CD8-positive, alpha-beta memory T cell (primary cell): ENCODE measurements at regions not wholly inside any gene's neighbourhood (a gene's known extent, or its start where the extent isn't known, plus 50 kb on each side); places are given as distances from the start of the nearest gene placed in this dataset.
A peak's percentile ranks its signal among the peaks of the same experiment; 100 is the strongest.

ENCODE experiments used
- CTCF ChIA-PET: fragments of 350-600 bp; sonication (Branson Sonifier 250); formaldehyde crosslinking; loops from one replicate; lab custom pipeline; 2021; ENCODE audit warnings: antibody characterized with exemption; lab: Charles Lee
- POLR2A ChIA-PET: fragments of 350-600 bp; sonication (Branson Sonifier 250); formaldehyde crosslinking; loops from one replicate; lab custom pipeline; 2021; ENCODE audit warnings: antibody characterized with exemption; lab: Charles Lee
- DNase-seq, 5 donors: peaks; one replicate each; pipeline versions ENCODE4 v3.0.0 to v3.0.0-alpha.2; 2020 to 2022; ENCODE audit warnings: mixed read lengths in 1 of 5
- H3K27ac ChIP-seq: one replicate; pipeline ENCODE4 v1.7.0; 2013; ENCODE audit warnings: low read depth, mild to moderate bottlenecking, low read length, moderate library complexity
- H3K27me3 ChIP-seq: 2 replicates; pipeline ENCODE4 v1.7.0; 2013; ENCODE audit warnings: low read length, mild to moderate bottlenecking; ENCODE audit not compliant: insufficient read depth, poor library complexity, severe bottlenecking
- H3K36me3 ChIP-seq: 2 replicates; pipeline ENCODE4 v1.7.0; 2013; ENCODE audit warnings: mild to moderate bottlenecking, low read length, moderate library complexity; ENCODE audit not compliant: insufficient read depth
- H3K4me1 ChIP-seq: 2 replicates; pipeline ENCODE4 v1.7.0; 2013; ENCODE audit warnings: mild to moderate bottlenecking, low read length, moderate library complexity; ENCODE audit not compliant: insufficient read depth
- H3K4me3 ChIP-seq: 2 replicates; pipeline ENCODE4 v1.7.0; 2013; ENCODE audit warnings: mild to moderate bottlenecking, low read length
- H3K9me3 ChIP-seq: 2 replicates; pipeline ENCODE4 v1.7.0; 2013; ENCODE audit warnings: mild to moderate bottlenecking, low read length
- H3K27ac Mint-ChIP-seq, 8 donors: one replicate each; pipeline ENCODE4 v1.8.0; 2020 to 2021; ENCODE audit warnings: mixed read lengths in 8 of 8, mild to moderate bottlenecking in 6 of 8, inconsistent platforms in 3 of 8, moderate library complexity in 3 of 8
- H3K27me3 Mint-ChIP-seq, 2 donors: one replicate each; pipeline ENCODE4 v1.8.0; 2020 to 2021; ENCODE audit warnings: mixed read lengths in 2 of 2, mild to moderate bottlenecking in 1 of 2, moderate library complexity in 1 of 2
- H3K36me3 Mint-ChIP-seq, 3 donors: one replicate each; pipeline ENCODE4 v1.8.0; 2020 to 2021; ENCODE audit warnings: mixed read lengths in 3 of 3, inconsistent platforms in 1 of 3, mild to moderate bottlenecking in 1 of 3
- H3K4me1 Mint-ChIP-seq, 3 donors: one replicate each; pipeline ENCODE4 v1.8.0; 2020 to 2021; ENCODE audit warnings: mixed read lengths in 3 of 3, inconsistent platforms in 1 of 3, mild to moderate bottlenecking in 1 of 3
- H3K4me3 Mint-ChIP-seq, 7 donors: one replicate each; pipeline ENCODE4 v1.8.0; 2020 to 2021; ENCODE audit warnings: mixed read lengths in 7 of 7, mild to moderate bottlenecking in 6 of 7, moderate library complexity in 4 of 7, inconsistent platforms in 2 of 7
- H3K9me3 Mint-ChIP-seq, 5 donors: one replicate each; pipeline ENCODE4 v1.8.0; 2020 to 2022; ENCODE audit warnings: mixed read lengths in 5 of 5, mild to moderate bottlenecking in 3 of 5, moderate library complexity in 2 of 5, inconsistent platforms in 1 of 5

DNA sequence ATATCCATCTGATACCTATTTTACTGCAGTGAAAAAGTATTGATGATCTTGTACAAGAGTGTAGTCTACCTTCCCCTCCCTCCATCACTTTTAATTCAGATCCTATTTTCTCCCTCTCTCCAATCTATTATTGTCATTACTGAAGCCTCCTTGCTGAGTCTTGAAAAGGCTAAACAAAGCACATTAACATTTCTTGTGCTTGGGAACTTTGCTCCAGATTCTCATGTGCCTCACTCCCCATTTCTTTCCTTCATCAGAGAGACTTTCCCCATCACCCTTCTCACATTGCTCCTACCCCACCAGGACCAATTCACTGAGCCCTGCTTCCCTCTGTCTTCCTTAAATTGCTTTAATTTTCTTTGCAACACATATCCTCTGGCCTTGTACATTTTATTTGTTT lies 736.2 kb upstream of the GCFC2 start:
- CTCF ChIA-PET = no interaction called here
- Histone ChIP-seq H3K4me3 (no peak overlapping the region), H3K27ac (no peak overlapping the region), H3K4me1 (no peaks in the 10 kb centered on the region), H3K27me3 (no peaks in the 10 kb centered on the region), H3K9me3 (peaks cover 7% of the 10 kb centered on the region), H3K36me3 (no peaks in the 10 kb centered on the region)
- peaks cover 5 to 20% (median 6%) of the 10 kb centered on the region in 5 donors for H3K9me3 Mint-ChIP-seq
- H3K36me3 Mint-ChIP-seq = no peaks in the 10 kb centered on the region
- H3K4me3 Mint-ChIP-seq = peak overlapping the region in 1 of 7 donors; percentile 27
- H3K27ac Mint-ChIP-seq = no peak overlapping the region
- POLR2A ChIA-PET = no interaction called here
- no peaks in the 10 kb centered on the region for H3K27me3 Mint-ChIP-seq
- DNase-seq = no peak
- no peaks in the 10 kb centered on the region for H3K4me1 Mint-ChIP-seq

DNA sequence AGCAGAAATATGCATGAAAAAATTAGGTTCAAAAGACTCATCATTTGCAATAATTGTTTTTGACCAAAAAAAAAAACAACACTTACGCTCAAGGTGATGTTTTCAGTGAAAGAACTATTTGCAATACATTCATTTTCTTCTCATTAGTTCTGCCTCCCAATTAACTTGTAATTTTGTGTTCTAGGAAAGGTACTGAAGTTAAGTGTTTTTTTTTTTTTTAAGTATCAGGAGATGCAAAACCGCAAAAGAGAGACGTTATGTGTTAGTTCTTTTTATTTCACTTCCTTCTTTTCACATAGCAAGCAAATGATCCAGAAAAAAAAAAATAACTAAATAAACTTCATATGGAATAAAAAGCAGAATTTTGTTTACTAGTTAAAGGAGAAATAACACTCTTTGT lies 735.2 kb upstream of the GCFC2 start:
- H3K36me3 ChIP-seq = no peaks in the 10 kb centered on the region
- POLR2A ChIA-PET = no interaction called here
- H3K27ac Mint-ChIP-seq = no peak overlapping the region
- no peaks in the 10 kb centered on the region for H3K27me3 ChIP-seq
- no peaks in the 10 kb centered on the region for H3K4me1 ChIP-seq
- peaks cover 7% of the 10 kb centered on the region for H3K9me3 ChIP-seq
- no peak overlapping the region for H3K4me3 ChIP-seq
- no peak overlapping the region for H3K4me3 Mint-ChIP-seq
- CTCF ChIA-PET = no interaction called here
- no peak overlapping the region for H3K27ac ChIP-seq
- no peaks in the 10 kb centered on the region for H3K36me3 Mint-ChIP-seq
- DNase-seq = no peak
- no peaks in the 10 kb centered on the region for H3K4me1 Mint-ChIP-seq
- H3K27me3 Mint-ChIP-seq = no peaks in the 10 kb centered on the region
- peaks cover 5 to 20% (median 6%) of the 10 kb centered on the region in 5 donors for H3K9me3 Mint-ChIP-seq

- Histone ChIP-seq H3K4me1 (no peaks in the 10 kb centered on the region), H3K27me3 (no peaks in the 10 kb centered on the region), H3K27ac (no peak overlapping the region), H3K9me3 (peaks cover 1% of the 10 kb centered on the region), H3K4me3 (no peak overlapping the region), H3K36me3 (no peaks in the 10 kb centered on the region)
- Mint-ChIP-seq H3K27me3 (no peaks in the 10 kb centered on the region), H3K4me3 (no peak overlapping the region), H3K27ac (no peak overlapping the region), H3K9me3 (peaks cover 4 to 20% (median 6%) of the 10 kb centered on the region in 5 donors), H3K4me1 (no peaks in the 10 kb centered on the region), H3K36me3 (no peaks in the 10 kb centered on the region)
- no peak for DNase-seq
- ChIA-PET CTCF (no interaction called here), POLR2A (no interaction called here)
Measured at GRCh38 chr2:76444732-76445131, 734.0 kb upstream of the GCFC2 start.

- DNase-seq = no peak
- Mint-ChIP-seq H3K4me3 (no peak overlapping the region), H3K27me3 (no peaks in the 10 kb centered on the region), H3K27ac (no peak overlapping the region), H3K4me1 (no peaks in the 10 kb centered on the region), H3K9me3 (peaks cover 3 to 21% (median 5%) of the 10 kb centered on the region in 5 donors), H3K36me3 (no peaks in the 10 kb centered on the region)
- H3K27me3 ChIP-seq = no peaks in the 10 kb centered on the region
- H3K27ac ChIP-seq = no peak overlapping the region
- no peaks in the 10 kb centered on the region for H3K4me1 ChIP-seq
- no peaks in the 10 kb centered on the region for H3K36me3 ChIP-seq
- H3K9me3 ChIP-seq = no peaks in the 10 kb centered on the region
- H3K4me3 ChIP-seq = no peak overlapping the region
- CTCF ChIA-PET = no interaction called here
- POLR2A ChIA-PET = no interaction called here
Measured at GRCh38 chr2:76437564-76437963, 726.8 kb upstream of the GCFC2 start.

DNA sequence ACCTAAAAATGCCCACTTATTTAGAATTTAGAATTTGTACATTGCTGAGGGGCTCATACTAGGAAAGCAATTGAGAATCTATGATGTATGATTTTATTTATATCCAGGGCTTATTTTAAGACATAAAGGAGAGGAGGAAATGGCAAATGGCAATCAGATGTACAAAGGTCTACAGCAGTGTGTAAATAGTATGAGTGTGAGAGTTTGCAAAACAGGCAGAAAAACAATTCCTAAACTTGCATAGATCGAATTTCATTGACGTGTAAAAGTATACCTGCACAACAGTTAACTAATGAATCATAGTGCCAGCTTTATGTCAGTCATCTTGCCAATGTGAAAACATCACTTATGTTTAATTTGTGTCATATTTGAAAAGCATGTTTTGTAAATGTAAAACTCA lies 718.7 kb upstream of the GCFC2 start:
- POLR2A ChIA-PET = no interaction called here
- no peak overlapping the region for H3K4me3 Mint-ChIP-seq
- no peak for DNase-seq
- H3K27me3 Mint-ChIP-seq = no peaks in the 10 kb centered on the region
- no peak overlapping the region for H3K27ac ChIP-seq
- H3K36me3 ChIP-seq = no peaks in the 10 kb centered on the region
- H3K9me3 ChIP-seq = no peaks in the 10 kb centered on the region
- H3K27me3 ChIP-seq = no peaks in the 10 kb centered on the region
- no peak overlapping the region for H3K27ac Mint-ChIP-seq
- H3K4me3 ChIP-seq = no peak overlapping the region
- H3K4me1 Mint-ChIP-seq = no peaks in the 10 kb centered on the region
- H3K9me3 Mint-ChIP-seq = peaks cover 7 to 27% (median 17%) of the 10 kb centered on the region in 5 donors
- H3K4me1 ChIP-seq = no peaks in the 10 kb centered on the region
- H3K36me3 Mint-ChIP-seq = no peaks in the 10 kb centered on the region
- CTCF ChIA-PET = no interaction called here

- CTCF ChIA-PET = no interaction called here
- Mint-ChIP-seq H3K27ac (no peak overlapping the region), H3K27me3 (no peaks in the 10 kb centered on the region), H3K36me3 (no peaks in the 10 kb centered on the region), H3K4me1 (no peaks in the 10 kb centered on the region), H3K9me3 (peaks cover 7 to 26% (median 17%) of the 10 kb centered on the region in 5 donors), H3K4me3 (no peak overlapping the region)
- DNase-seq = no peak
- POLR2A ChIA-PET = no interaction called here
- no peak overlapping the region for H3K27ac ChIP-seq
- H3K36me3 ChIP-seq = no peaks in the 10 kb centered on the region
- H3K9me3 ChIP-seq = no peaks in the 10 kb centered on the region
- no peaks in the 10 kb centered on the region for H3K4me1 ChIP-seq
- no peak overlapping the region for H3K4me3 ChIP-seq
- no peaks in the 10 kb centered on the region for H3K27me3 ChIP-seq
Measured at GRCh38 chr2:76427452-76427851, 716.7 kb upstream of the GCFC2 start.

- H3K27ac Mint-ChIP-seq = no peak overlapping the region
- peaks cover 7 to 37% (median 21%) of the 10 kb centered on the region in 5 donors for H3K9me3 Mint-ChIP-seq
- no peaks in the 10 kb centered on the region for H3K27me3 Mint-ChIP-seq
- H3K4me1 ChIP-seq = no peaks in the 10 kb centered on the region
- no peaks in the 10 kb centered on the region for H3K27me3 ChIP-seq
- H3K4me3 Mint-ChIP-seq = no peak overlapping the region
- no peaks in the 10 kb centered on the region for H3K36me3 Mint-ChIP-seq
- H3K36me3 ChIP-seq = no peaks in the 10 kb centered on the region
- no peaks in the 10 kb centered on the region for H3K9me3 ChIP-seq
- ChIA-PET CTCF (no interaction called here), POLR2A (no interaction called here)
- no peaks in the 10 kb centered on the region for H3K4me1 Mint-ChIP-seq
- no peak overlapping the region for H3K27ac ChIP-seq
- H3K4me3 ChIP-seq = no peak overlapping the region
- no peak for DNase-seq
Measured at GRCh38 chr2:76415821-76416220, 705.1 kb upstream of the GCFC2 start.

GRCh38 chr2:76413436-76413835 lies 702.7 kb upstream of the GCFC2 start:
- ChIA-PET POLR2A (no interaction called here), CTCF (no interaction called here)
- H3K36me3 Mint-ChIP-seq = no peaks in the 10 kb centered on the region
- H3K27ac Mint-ChIP-seq = no peak overlapping the region
- Histone ChIP-seq H3K4me1 (no peaks in the 10 kb centered on the region), H3K27ac (no peak overlapping the region), H3K36me3 (no peaks in the 10 kb centered on the region), H3K27me3 (no peaks in the 10 kb centered on the region), H3K4me3 (no peak overlapping the region), H3K9me3 (no peaks in the 10 kb centered on the region)
- DNase-seq = no peak
- H3K4me3 Mint-ChIP-seq = no peak overlapping the region
- no peaks in the 10 kb centered on the region for H3K4me1 Mint-ChIP-seq
- H3K9me3 Mint-ChIP-seq = peaks cover 10 to 35% (median 20%) of the 10 kb centered on the region in 5 donors
- no peaks in the 10 kb centered on the region for H3K27me3 Mint-ChIP-seq
